Mesothelial cell of epicardium (in vitro differentiated cells): ENCODE measurements at regions not wholly inside any gene's neighbourhood (a gene's known extent, or its start where the extent isn't known, plus 50 kb on each side); places are given as distances from the start of the nearest gene placed in this dataset.
A peak's percentile ranks its signal among the peaks of the same experiment; 100 is the strongest.

Source experiments
- DNase-seq, 2 experiments: peaks; one replicate each; pipeline ENCODE4 v3.0.0; 2021; ENCODE audit warnings: low spot score in 2 of 2; ENCODE audit not compliant: unreplicated experiment in 2 of 2
- H3K27ac Mint-ChIP-seq: 2 replicates; pipeline ENCODE4 v1.8.0; 2021; ENCODE audit warnings: mixed read lengths
- H3K27me3 Mint-ChIP-seq: 2 replicates; pipeline ENCODE4 v1.8.0; 2021; ENCODE audit warnings: low read depth, mixed read lengths
- H3K36me3 Mint-ChIP-seq: 2 replicates; pipeline ENCODE4 v1.8.0; 2021; ENCODE audit warnings: mixed read lengths
- H3K4me1 Mint-ChIP-seq: 2 replicates; pipeline ENCODE4 v1.8.0; 2021; ENCODE audit warnings: mixed read lengths
- H3K4me3 Mint-ChIP-seq: 2 replicates; pipeline ENCODE4 v1.8.0; 2021; ENCODE audit warnings: mild to moderate bottlenecking, moderate library complexity, mixed read lengths
- H3K9me3 Mint-ChIP-seq: 2 replicates; pipeline ENCODE4 v1.8.0; 2021; ENCODE audit warnings: mixed read lengths
- CTCF ChIP-seq: fragments of 200-600 bp; sonication (generic); IDR thresholded peaks from one replicate; pipeline ENCODE4 v1.5.0; 2021; ENCODE audit warnings: antibody characterized with exemption; ENCODE audit not compliant: unreplicated experiment

- peaks cover 48% of the 10 kb centered on the region for H3K9me3 Mint-ChIP-seq
- no peak for TF ChIP-seq CTCF
- H3K36me3 Mint-ChIP-seq: peaks cover 44% of the 10 kb centered on the region
- no peaks in the 10 kb centered on the region for H3K27me3 Mint-ChIP-seq
- H3K4me1 Mint-ChIP-seq: peaks cover 14% of the 10 kb centered on the region
- no peak for DNase-seq
- H3K4me3 Mint-ChIP-seq: no peak overlapping the region
- no peak overlapping the region for H3K27ac Mint-ChIP-seq
Measured at GRCh38 chr2:188865681-188866080, 108.5 kb upstream of the COL3A1 start.

GRCh38 chr2:188869550-188869949 lies 104.6 kb upstream of the COL3A1 start:
- H3K27ac Mint-ChIP-seq: peak overlapping the region; percentile 70
- peaks cover 31% of the 10 kb centered on the region for H3K36me3 Mint-ChIP-seq
- H3K4me3 Mint-ChIP-seq: no peak overlapping the region
- H3K4me1 Mint-ChIP-seq: peaks cover 29% of the 10 kb centered on the region
- H3K9me3 Mint-ChIP-seq: peaks cover 33% of the 10 kb centered on the region
- no peak for DNase-seq
- TF ChIP-seq CTCF: no peak
- H3K27me3 Mint-ChIP-seq: no peaks in the 10 kb centered on the region

- Mint-ChIP-seq H3K4me3 (no peak overlapping the region), H3K27me3 (no peaks in the 10 kb centered on the region), H3K4me1 (peaks cover 37% of the 10 kb centered on the region), H3K9me3 (peaks cover 25% of the 10 kb centered on the region), H3K27ac (peak overlapping the region; percentile 70), H3K36me3 (peaks cover 24% of the 10 kb centered on the region)
- TF ChIP-seq CTCF: no peak
- no peak for DNase-seq
Measured at GRCh38 chr2:188870289-188870688, 103.9 kb upstream of the COL3A1 start.

GRCh38 chr2:188875104-188875503 lies 99.1 kb upstream of the COL3A1 start:
- Mint-ChIP-seq H3K4me3 (no peak overlapping the region), H3K9me3 (no peaks in the 10 kb centered on the region), H3K4me1 (peaks cover 37% of the 10 kb centered on the region), H3K27ac (peak overlapping the region; percentile 48), H3K27me3 (no peaks in the 10 kb centered on the region), H3K36me3 (no peaks in the 10 kb centered on the region)
- DNase-seq: no peak
- TF ChIP-seq CTCF: no peak

- no peak overlapping the region for H3K4me3 Mint-ChIP-seq
- H3K4me1 Mint-ChIP-seq: peaks cover 27% of the 10 kb centered on the region
- no peak for DNase-seq
- no peaks in the 10 kb centered on the region for H3K36me3 Mint-ChIP-seq
- peaks cover 3% of the 10 kb centered on the region for H3K9me3 Mint-ChIP-seq
- H3K27ac Mint-ChIP-seq: no peak overlapping the region
- H3K27me3 Mint-ChIP-seq: no peaks in the 10 kb centered on the region
- no peak for TF ChIP-seq CTCF
Measured at GRCh38 chr2:188878716-188879115, 95.5 kb upstream of the COL3A1 start.

- DNase-seq: no peak
- Mint-ChIP-seq H3K27ac (no peak overlapping the region), H3K9me3 (peaks cover 3% of the 10 kb centered on the region), H3K36me3 (no peaks in the 10 kb centered on the region), H3K4me3 (no peak overlapping the region), H3K27me3 (no peaks in the 10 kb centered on the region), H3K4me1 (peaks cover 15% of the 10 kb centered on the region)
- no peak for TF ChIP-seq CTCF
Measured at GRCh38 chr2:188880740-188881139, 93.4 kb upstream of the COL3A1 start.
